HepG2 (cell line): ENCODE measurements at regions not wholly inside any gene's neighbourhood (a gene's known extent, or its start where the extent isn't known, plus 50 kb on each side); places are given as distances from the start of the nearest gene placed in this dataset.

Source experiments
- ASH2L ChIP-seq: fragments of 300-600, 200-600 bp; sonication (generic); IDR thresholded peaks from 2 replicates; pipeline ENCODE4 v1.7.0; 2017; ENCODE audit warnings: low read depth, mild to moderate bottlenecking, moderate library complexity, mixed read lengths, low read length; ENCODE audit not compliant: insufficient read length
- CBX2 ChIP-seq, 2 experiments: fragments of 200-600 bp in 1 of 2; sonication (generic); formaldehyde crosslinking in 1 of 2; IDR thresholded peaks; 2 replicates each; pipeline versions ENCODE4 v1.7.0 to v1.8.1; 2018 to 2022; ENCODE audit warnings: low read depth in 2 of 2, low read length in 1 of 2, mild to moderate bottlenecking in 1 of 2, missing genetic modification reagents in 1 of 2
- GABPB1 ChIP-seq: IDR thresholded peaks from 2 replicates; pipeline ENCODE4 v1.6.1; 2016; ENCODE audit warnings: mild to moderate bottlenecking, missing genetic modification reagents, moderate library complexity, missing compliant biosample characterization
- HMG20B ChIP-seq: conservative IDR thresholded peaks from 2 replicates; pipeline ENCODE4 v1.6.1; 2016; ENCODE audit warnings: missing genetic modification reagents, missing compliant biosample characterization
- MAFK ChIP-seq, 2 experiments: IDR thresholded peaks in 1 of 2; conservative IDR thresholded peaks in 1 of 2; 2 replicates each; pipeline ENCODE4 v1.6.1; 2011; ENCODE audit warnings: improper control_type of control experiment in 2 of 2, low read length in 2 of 2
- NFYB ChIP-seq: sonication (generic); formaldehyde crosslinking; IDR thresholded peaks from 2 replicates; pipeline ENCODE4 v1.4.0; 2020; ENCODE audit warnings: missing genetic modification reagents
- PCBP1 ChIP-seq: fragments of 200-400 bp; formaldehyde crosslinking; IDR thresholded peaks from 2 replicates; pipeline ENCODE4 v1.6.1; 2017; ENCODE audit warnings: mild to moderate bottlenecking, low read depth, low read length, borderline replicate concordance
- PHB2 ChIP-seq: fragments of 450-650 bp; IDR thresholded peaks from 2 replicates; pipeline ENCODE4 v1.6.1; 2018; ENCODE audit not compliant: partially characterized antibody
- SCMH1 ChIP-seq: sonication (generic); formaldehyde crosslinking; IDR thresholded peaks from 2 replicates; pipeline ENCODE4 v1.9.0; 2021; ENCODE audit warnings: missing genetic modification reagents, mild to moderate bottlenecking, borderline replicate concordance
- SIN3A ChIP-seq: IDR thresholded peaks from 2 replicates; pipeline ENCODE4 v1.6.1; 2011; ENCODE audit warnings: low read depth, mild to moderate bottlenecking, control low read depth, low read length, borderline replicate concordance
- YY1 ChIP-seq: IDR thresholded peaks from 2 replicates; pipeline ENCODE4 v1.6.1; 2011; ENCODE audit warnings: low read length, low read depth, moderate library complexity, mild to moderate bottlenecking; ENCODE audit not compliant: insufficient read depth, insufficient replicate concordance

- no peak for TF ChIP-seq PHB2
- TF ChIP-seq NFYB (CRISPR knock-in tag) = no peak
- TF ChIP-seq CBX2 (IDR thresholded peaks at IDR 0.05; ENCODE audit: low read depth, low read length) = no peak
- TF ChIP-seq CBX2 (CRISPR knock-in tag; IDR thresholded peaks at IDR 0.05; ENCODE audit: low read depth) = no peak
- TF ChIP-seq YY1 = no peak
- TF ChIP-seq SCMH1 (CRISPR knock-in tag) = no peak
- TF ChIP-seq GABPB1 (CRISPR knock-in tag) = no peak
- TF ChIP-seq HMG20B (CRISPR knock-in tag) = no peak
- no peak for TF ChIP-seq PCBP1
- TF ChIP-seq SIN3A = no peak
- TF ChIP-seq MAFK (conservative IDR thresholded peaks at IDR 0.05 in 1 of 2, IDR thresholded peaks at IDR 0.05 in 1 of 2; ENCODE audit: low read length in 2 of 2) = no peak
- TF ChIP-seq ASH2L = no peak
Measured at GRCh38 chr3:18044191-18044590, 301.8 kb upstream of the TBC1D5 start.
